Pancreas (tissue), 10 donors: ENCODE measurements at regions not wholly inside any gene's neighbourhood (a gene's known extent, or its start where the extent isn't known, plus 50 kb on each side); places are given as distances from the start of the nearest gene placed in this dataset.
"Not testable (repeated sequence)": the region's sequence is repeated elsewhere in the genome, so short reads cannot be mapped to it uniquely, and the experiment has no call there.

Source experiments
- ATAC-seq, 4 donors: fragments of 200-7000 bp; cut with Tn5 transposase; one replicate each; pipeline versions ENCODE4 v1.8.0 to v1.9.1; 2020; ENCODE audit warnings: mild to moderate bottlenecking in 4 of 4, moderate library complexity in 4 of 4
- DNase-seq, 6 donors: peaks; one replicate each; pipeline ENCODE4 v3.0.0-alpha.2; 2020
- FAIRE-seq: peaks from 2 replicates; lab custom pipeline; 2012; peaks lifted over from hg19 to GRCh38; lab: Jason Lieb, UNC
- H3K27ac ChIP-seq, 4 donors: fragments of 200-600 bp; sonication (generic); 1 replicate in 3 of 4; 2 replicates in 1 of 4; pipeline versions ENCODE4 v1.5.0 to v1.8.0; 2020
- H3K27me3 ChIP-seq, 4 donors: fragments of 200-600 bp; one replicate each; pipeline ENCODE4 v1.8.0; 2021
- H3K36me3 ChIP-seq, 3 donors: fragments of 200-600 bp; sonication (generic) in 1 of 3; one replicate each; pipeline versions ENCODE4 v1.5.0 to v1.8.0; 2020 to 2021
- H3K4me1 ChIP-seq, 3 donors: fragments of 200-600 bp; one replicate each; pipeline ENCODE4 v1.8.0; 2021
- H3K4me3 ChIP-seq, 4 donors: fragments of 200-600 bp; sonication (generic) in 2 of 4; one replicate each; pipeline versions ENCODE4 v1.5.0 to v1.8.0; 2020 to 2021
- H3K9me3 ChIP-seq, 4 donors: fragments of 200-600 bp; one replicate each; pipeline ENCODE4 v1.8.0; 2021
- WGBS, 2 donors: extraction: QIAGEN DNeasy Blood & Tissue Kit; methylation state at CpG; one replicate each; pipeline ENCODE4 v1.1.7; 2013; 5-methylcytosine and 5-hydroxymethylcytosine counted together
- intact Hi-C, 3 donors: fragments of 100-400 bp; cut with DNase I; formaldehyde crosslinking; loops; one replicate each; pipeline versions ENCODE4 v1.11.1 to v1.14.2; 2022
- donor health status: healthy with polysubstance abuse.
- donor health status: DM: no; HTN: no; CAD: no; lungs with moderate emphysema.
- donor health status: DM: no; HTN: no; CAD: no.
- donor health status: control.
- donor health status: control.
- donor health status: Bipolar disorder and iron deficiency.
- donor health status: DM: yes; HTN: yes; CAD: no.
- donor health status: DM: no; HTN: no; CAD: no.
- donor health status: DM: no; HTN: no; CAD: no.
- donor health status: DM: yes; HTN: yes; CAD: no.

- H3K4me3 ChIP-seq, DNase-seq, H3K36me3 ChIP-seq, H3K4me1 ChIP-seq, H3K9me3 ChIP-seq, H3K27ac ChIP-seq, FAIRE-seq, H3K27me3 ChIP-seq, intact Hi-C loops: not testable (repeated sequence)
- no CpG with 5 or more reads among the region's 2 CpGs for WGBS, 2 donors
- peak in 1 of 4 donors; percentile 15 for ATAC-seq
These were observed 338.0 kb downstream of the CACNA1B start for GRCh38 chr9:138215588-138215987.

DNA sequence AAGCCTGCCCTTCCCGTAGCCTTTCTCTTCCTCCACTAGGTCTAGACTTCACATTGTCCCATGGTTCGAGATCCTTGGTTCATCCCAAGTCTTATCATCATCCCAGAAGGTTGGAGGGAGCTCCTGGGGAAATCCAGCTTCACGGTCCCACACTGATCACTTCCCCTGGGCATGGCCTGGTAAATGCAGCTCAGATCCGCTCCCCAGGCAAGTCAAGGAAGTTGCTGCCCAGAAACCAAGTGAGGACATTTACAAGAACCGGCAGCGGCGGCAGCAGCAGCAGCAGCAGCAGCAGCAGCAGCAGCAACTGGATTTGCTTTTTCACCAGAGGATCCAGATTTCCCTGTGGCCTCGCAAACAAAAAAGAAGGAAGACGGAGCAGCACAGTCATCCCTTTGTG, 339.2 kb downstream of the CACNA1B start:
- peak in 1 of 4 donors; percentile 5 for ATAC-seq
- intact Hi-C loops, H3K27ac ChIP-seq: not testable (repeated sequence)

DNA sequence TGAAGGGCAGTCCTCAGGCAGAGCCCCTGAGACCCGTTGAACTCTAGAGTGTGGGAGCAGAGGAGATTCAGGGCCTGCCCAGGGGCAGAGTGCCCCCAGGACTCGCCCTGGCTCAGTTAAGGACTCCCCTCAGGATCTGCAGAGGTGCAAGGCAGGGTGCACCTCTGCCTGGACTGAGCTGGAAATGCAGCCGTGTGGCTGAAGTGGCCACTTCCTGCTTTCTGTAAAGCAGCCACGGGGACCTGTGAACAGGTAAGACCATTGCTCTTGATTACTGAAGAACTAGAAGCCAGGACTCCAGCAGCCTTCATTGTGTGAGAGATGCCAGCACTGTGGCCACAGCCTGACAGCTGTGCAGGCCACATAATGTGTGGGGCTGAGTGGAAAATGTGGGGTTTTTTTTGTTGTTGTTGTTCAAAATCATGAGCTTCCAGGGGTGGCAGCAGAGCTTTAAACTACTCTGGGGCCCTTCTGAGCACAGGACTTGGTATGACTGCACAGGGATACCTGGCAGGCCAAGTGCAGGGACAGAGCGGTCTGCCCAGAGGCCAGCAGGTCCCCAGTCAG, 339.8 kb downstream of the CACNA1B start:
- H3K9me3 ChIP-seq, H3K27me3 ChIP-seq, H3K4me1 ChIP-seq, ATAC-seq, H3K36me3 ChIP-seq, H3K27ac ChIP-seq, FAIRE-seq, H3K4me3 ChIP-seq, intact Hi-C loops: not testable (repeated sequence)
- peak in 1 of 6 donors; percentile 20 for DNase-seq
- WGBS, 2 donors: 19 to 46% methylated on average over 3 of the region's 5 CpGs

More for the DNA sequence above, 339.2 kb downstream of the CACNA1B start:
- not testable (repeated sequence) for H3K27me3 ChIP-seq, H3K9me3 ChIP-seq, FAIRE-seq, H3K36me3 ChIP-seq, H3K4me1 ChIP-seq, H3K4me3 ChIP-seq
- DNase-seq: peak in 1 of 6 donors; percentile 29
- 66 to 74% methylated on average over 6 of the region's 9 CpGs for WGBS, 2 donors

GRCh38 chr9:138219249-138219648, 341.7 kb downstream of the CACNA1B start:
- ATAC-seq, intact Hi-C loops: not testable (repeated sequence)
- WGBS, 2 donors: 80 to 84% methylated on average over 16 to 17 of the region's 17 CpGs

DNA sequence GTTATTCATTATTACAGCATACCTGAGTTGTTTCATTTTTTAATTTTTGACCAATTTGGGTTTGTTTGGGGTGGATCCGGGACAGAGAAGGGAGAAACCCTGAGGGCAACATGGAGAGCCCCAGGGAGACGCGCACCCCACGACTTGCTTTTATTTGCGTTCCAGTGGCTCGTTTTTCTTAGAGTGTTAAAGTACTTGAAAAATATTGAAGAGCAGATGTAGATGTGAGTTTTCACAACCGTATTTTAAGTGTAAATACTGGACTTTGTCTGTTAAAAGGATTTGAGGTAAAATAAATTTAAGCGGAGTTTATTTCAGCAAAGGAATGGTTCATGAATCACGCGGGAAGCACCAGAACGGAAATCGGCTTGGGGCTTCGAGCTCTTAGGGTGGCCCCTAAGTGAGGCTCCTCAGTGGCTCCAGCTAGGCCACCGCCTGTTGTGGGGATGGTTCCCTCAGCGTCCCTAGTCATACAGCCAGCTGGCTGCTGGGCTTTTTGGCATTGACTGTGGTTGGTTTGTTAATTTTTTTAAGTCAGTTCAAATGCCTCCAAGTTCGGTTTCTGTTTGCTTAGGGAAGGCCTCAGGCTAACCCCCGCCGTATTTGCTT, 344.0 kb downstream of the CACNA1B start:
- H3K9me3 ChIP-seq, H3K4me3 ChIP-seq, intact Hi-C loops, H3K27me3 ChIP-seq, DNase-seq, FAIRE-seq, H3K36me3 ChIP-seq, H3K27ac ChIP-seq, H3K4me1 ChIP-seq: not testable (repeated sequence)
- ATAC-seq: peak; percentile 38 to 49 (median 46)
- 63 to 77% methylated on average over 4 to 5 of the region's 18 CpGs for WGBS, 2 donors

More at GRCh38 chr9:138219249-138219648, 341.7 kb downstream of the CACNA1B start:
- not testable (repeated sequence) for H3K4me1 ChIP-seq, H3K27me3 ChIP-seq, H3K4me3 ChIP-seq, FAIRE-seq, H3K27ac ChIP-seq, H3K9me3 ChIP-seq, H3K36me3 ChIP-seq
- peak in 1 of 6 donors; percentile 12 for DNase-seq

- H3K27ac ChIP-seq, H3K27me3 ChIP-seq, H3K36me3 ChIP-seq, H3K9me3 ChIP-seq, FAIRE-seq, DNase-seq, H3K4me1 ChIP-seq, intact Hi-C loops, ATAC-seq, H3K4me3 ChIP-seq: not testable (repeated sequence)
- no CpG with 5 or more reads among the region's 2 CpGs for WGBS, 2 donors
These were observed 359.5 kb downstream of the CACNA1B start for GRCh38 chr9:138237099-138237498.

GRCh38 chr9:138282903-138283302, 405.3 kb downstream of the CACNA1B start:
- H3K27ac ChIP-seq, H3K4me3 ChIP-seq, H3K36me3 ChIP-seq, DNase-seq, H3K27me3 ChIP-seq, intact Hi-C loops, ATAC-seq, FAIRE-seq, H3K4me1 ChIP-seq, H3K9me3 ChIP-seq: not testable (repeated sequence)
- no CpG with 5 or more reads among the region's 11 CpGs for WGBS, 2 donors
